Left renal pelvis (tissue), 4 donors: ENCODE measurements at regions not wholly inside any gene's neighbourhood (a gene's known extent, or its start where the extent isn't known, plus 50 kb on each side); places are given as distances from the start of the nearest gene placed in this dataset.
"Not testable (repeated sequence)": the region's sequence is repeated elsewhere in the genome, so short reads cannot be mapped to it uniquely, and the experiment has no call there.

Experiments used
- DNase-seq, 4 donors: peaks; one replicate each; pipeline ENCODE4 v3.0.0-alpha.2; 2013; ENCODE audit warnings: low read depth in 4 of 4, low spot score in 3 of 4

DNA sequence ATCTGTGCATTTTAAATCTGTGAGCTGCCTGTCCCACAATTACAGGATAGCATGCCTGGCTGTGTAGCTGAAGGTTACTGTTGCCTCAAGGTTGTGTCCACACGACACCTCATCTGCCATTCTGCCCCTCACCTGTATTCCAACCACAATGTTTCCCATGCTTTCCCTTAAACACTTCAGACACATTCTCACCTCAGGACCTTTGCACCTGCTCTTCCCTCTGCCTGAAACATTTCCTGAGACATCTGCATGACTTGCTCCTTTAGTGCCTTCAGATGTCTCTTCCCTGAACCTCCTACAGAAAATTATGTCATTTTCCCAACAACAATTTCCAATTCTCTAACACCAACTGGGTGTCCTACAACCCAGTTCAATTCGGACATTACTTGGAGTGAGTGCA is 120.4 kb downstream of the ZNF608 start:
- DNase-seq, result no peak

DNA sequence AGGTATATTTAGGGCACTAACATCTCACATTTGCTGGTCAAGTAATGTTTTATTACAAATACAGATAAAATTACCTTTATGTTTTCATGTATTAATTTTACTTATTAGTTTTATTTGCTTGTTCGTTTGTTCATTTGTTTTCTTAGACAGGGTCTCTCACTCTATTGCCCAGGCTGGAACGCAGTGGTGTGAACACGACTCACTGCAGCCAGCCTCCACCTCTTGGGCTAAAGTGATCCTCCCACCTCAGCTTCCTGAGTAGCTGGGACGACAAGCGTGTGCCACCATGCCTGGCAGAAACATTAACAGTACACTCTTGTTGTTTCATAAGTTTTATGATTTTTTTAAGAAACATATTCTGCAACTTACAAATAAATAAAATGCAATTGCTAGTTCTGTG is 123.2 kb downstream of the ZNF608 start:
- DNase-seq, result no peak

DNA sequence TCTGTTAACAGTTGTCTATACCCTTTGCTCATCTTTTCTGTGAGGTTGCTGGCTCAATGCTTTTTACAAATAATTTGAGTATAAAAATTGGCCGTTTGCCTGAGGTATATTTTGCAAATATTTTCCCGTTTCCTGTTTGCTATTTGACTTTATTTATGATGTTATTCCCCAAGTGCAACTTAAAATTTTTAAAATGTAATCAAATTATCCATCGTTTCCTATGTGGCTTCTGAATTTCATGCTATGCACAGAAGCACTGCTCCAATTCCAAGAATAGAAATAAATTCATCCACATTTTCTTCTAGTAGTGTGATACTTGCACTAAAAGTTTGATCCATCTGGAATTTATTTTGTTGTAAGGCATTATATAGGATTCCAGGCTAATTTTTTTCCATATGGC is 123.6 kb downstream of the ZNF608 start:
- no peak for DNase-seq

DNA sequence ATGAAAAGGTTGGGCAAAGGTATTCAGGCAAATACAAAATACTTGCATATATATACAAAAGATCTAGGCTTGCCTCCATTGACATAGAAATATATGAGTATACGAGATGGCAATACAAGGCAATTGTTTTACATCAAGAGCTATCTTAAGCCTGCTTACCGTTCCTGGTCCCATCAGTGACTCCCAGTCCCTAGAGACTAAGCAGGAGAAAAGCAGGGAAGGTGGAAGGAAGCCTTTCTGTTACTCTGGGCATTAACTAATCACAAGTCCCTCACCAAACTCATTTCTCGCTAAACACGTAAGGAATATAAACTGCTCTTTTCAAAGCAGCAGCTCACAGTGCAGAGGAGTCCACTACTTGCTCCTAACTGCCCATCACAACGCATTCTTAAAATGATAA is 125.2 kb downstream of the ZNF608 start:
- DNase-seq, result no peak

GRCh38 chr5:124620743-124621142 is 125.7 kb downstream of the ZNF608 start:
- no peak for DNase-seq

GRCh38 chr5:124619121-124619520 is 127.3 kb downstream of the ZNF608 start:
- no peak for DNase-seq

DNA sequence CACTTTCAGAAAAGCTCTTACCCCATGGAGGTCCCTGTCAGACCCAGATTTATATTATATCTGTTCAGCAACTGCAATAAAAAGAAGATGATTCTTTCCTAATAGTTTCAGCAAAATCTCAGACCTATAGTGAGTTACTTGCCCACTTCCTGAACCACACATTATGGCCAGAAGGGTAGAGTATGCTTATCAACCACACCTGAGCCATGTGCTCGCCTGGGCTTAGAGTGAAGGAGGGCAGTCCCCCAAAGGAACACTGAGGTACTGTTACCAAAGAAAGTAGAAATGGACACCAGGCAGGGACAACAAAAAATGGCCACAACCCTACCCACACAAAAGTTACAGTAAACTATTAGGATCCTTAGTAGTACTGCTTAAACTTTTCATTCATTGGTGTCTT is 128.7 kb downstream of the ZNF608 start:
- no peak for DNase-seq

GRCh38 chr5:124614836-124615385 is 131.5 kb downstream of the ZNF608 start:
- no peak for DNase-seq

- no peak for DNase-seq
Measured at GRCh38 chr5:124614105-124614504, 132.3 kb downstream of the ZNF608 start.

DNA sequence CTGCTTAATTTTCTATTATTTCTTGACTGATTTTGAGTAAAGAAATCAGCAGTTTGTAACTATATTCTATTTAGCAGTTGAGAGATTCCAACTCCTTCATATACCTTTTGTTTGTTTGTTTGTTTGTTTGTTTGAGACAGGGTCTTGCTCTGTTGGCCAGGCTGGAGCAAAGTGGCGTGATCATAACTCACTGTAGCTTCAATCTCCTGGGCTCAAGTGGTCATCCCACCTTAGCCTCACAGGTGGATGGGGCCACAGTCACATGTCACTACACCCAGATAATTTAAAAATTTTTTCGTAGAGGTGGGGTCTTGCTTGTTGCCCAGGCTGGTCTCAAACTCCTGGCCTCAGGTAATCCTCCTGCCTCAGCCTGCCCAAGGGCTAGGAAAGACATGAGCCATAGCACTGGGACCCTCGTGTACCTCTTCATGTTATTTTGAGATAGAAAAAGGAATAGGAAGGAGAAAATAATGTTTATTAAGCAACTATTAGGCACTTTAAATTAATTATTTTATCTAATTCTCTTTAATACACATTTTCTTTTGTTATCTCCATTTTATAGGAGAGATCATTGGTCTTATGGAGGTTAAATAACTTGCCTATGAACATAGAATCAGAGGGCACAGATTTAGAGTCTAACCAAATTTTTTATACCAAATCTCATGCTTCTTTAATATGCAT is 133.0 kb downstream of the ZNF608 start:
- DNase-seq, result no peak

DNA sequence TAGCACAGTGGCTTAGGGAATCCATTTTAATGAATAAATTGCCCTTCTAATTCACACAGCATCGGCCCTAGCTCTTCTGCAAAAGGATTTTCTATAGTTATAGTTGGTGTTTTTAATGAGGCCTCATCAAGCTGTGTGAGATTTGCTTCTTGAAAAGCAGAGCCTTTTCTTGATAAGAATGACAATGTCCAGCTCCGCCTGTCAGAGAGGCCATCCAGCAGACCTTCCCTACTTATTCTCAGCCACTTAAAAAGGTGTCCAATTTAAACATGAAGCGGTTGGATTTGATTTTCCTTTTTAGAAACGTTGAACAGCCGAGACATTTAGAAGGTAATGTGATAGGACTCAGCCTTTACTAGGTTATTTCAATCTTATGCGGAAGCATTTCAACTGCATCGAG is 134.4 kb downstream of the ZNF608 start:
- no peak for DNase-seq

DNA sequence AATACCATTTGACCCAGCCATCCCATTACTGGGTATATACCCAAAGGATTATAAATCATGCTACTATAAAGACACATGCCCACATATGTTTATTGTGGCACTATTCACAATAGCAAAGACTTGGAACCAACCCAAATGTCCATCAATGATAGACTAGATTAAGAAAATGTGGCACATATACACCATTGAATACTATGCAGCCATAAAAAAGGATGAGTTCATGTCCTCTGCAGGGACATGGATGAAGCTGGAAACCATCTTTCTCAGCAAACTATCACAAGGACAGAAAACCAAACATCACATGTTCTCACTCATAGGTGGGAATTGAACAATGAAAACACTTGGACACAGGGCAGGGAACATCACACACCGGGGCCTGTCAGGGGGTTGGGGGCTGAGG is 135.2 kb downstream of the ZNF608 start:
- DNase-seq, result not testable (repeated sequence)

DNA sequence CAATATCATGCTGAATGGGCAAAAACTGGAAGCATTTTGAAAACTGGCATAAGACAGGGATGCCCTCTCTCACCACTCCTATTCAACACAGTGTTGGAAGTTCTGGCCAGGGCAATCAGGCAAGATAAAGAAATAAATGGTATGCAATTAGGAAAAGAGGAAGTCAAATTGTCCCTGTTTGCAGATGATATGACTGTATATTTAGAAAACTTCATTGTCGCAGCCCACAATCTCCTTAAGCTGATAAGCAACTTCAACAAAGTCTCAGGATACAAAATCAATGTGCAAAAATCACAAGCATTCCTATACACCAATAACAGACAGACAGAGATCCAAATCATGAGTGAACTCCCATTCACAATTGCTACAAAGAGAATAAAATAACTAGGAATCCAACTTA is 136.8 kb downstream of the ZNF608 start:
- DNase-seq, result not testable (repeated sequence)

GRCh38 chr5:124606543-124606942 is 139.9 kb downstream of the ZNF608 start:
- DNase-seq, result no peak

DNA sequence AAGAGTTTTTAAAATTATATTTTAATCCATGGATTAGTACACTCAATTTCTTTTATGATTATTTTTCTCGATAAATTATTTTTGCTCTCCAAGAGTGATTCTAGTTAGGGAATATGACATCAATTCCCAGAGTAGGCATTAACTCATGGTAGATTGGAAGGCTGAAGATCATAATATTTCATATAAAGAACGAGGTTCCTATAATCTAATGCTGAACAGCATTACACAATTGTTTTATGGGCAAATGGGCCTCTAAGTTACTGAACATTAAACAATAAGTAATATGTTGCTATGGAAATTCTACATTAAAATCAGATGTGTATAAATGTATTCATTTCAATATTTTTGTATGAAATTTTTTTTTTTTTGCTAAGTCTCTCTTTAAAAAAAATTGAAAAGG is 140.3 kb downstream of the ZNF608 start:
- DNase-seq, result no peak

DNA sequence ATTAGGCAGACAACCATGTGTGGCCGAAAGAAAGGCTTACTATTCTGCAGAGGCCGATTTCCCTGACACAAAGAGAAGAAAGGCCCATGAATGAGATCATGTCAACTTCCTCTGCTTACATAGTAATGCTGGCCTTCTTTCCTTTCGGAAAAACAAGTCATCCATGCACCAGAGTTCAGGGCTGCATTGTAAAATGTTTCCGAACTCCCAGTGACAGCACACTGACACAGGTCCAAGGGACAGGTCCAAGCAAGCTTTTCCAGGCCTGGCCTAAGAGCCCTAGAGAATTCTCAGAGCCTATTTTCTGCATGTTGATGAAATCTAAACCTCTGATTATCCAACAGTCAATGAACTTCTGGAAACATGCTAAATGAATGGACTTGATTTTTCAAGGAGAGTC is 140.9 kb downstream of the ZNF608 start:
- DNase-seq, result peak in 3 of 4 donors; percentile 31 to 68 (median 56)

GRCh38 chr5:124604419-124604818 is 142.0 kb downstream of the ZNF608 start:
- no peak for DNase-seq

- no peak for DNase-seq
Measured at GRCh38 chr5:124602925-124603650, 143.4 kb downstream of the ZNF608 start.

- no peak for DNase-seq
Measured at GRCh38 chr5:124599028-124599973, 147.1 kb downstream of the ZNF608 start.

- no peak for DNase-seq
Measured at GRCh38 chr5:124596595-124597421, 149.6 kb downstream of the ZNF608 start.
